GM12874 (cell line): ENCODE measurements at regions not wholly inside any gene's neighbourhood (a gene's known extent, or its start where the extent isn't known, plus 50 kb on each side); places are given as distances from the start of the nearest gene placed in this dataset.

Experiments
- CTCF ChIP-seq: IDR thresholded peaks from 2 replicates; pipeline ENCODE4 v1.5.1; 2011; ENCODE audit warnings: low read depth, mild to moderate bottlenecking, control low read depth, low read length, moderate library complexity; ENCODE audit not compliant: insufficient read depth

- no peak for TF ChIP-seq CTCF
These were observed 106.5 kb upstream of the ADPGK start for GRCh38 chr15:72890043-72890442.

- TF ChIP-seq CTCF: no peak
These were observed 106.0 kb upstream of the ADPGK start for GRCh38 chr15:72889545-72889944.

- TF ChIP-seq CTCF: no peak
These were observed 105.3 kb upstream of the ADPGK start for GRCh38 chr15:72888811-72889210.

GRCh38 chr15:72888211-72888610, 104.7 kb upstream of the ADPGK start:
- no peak for TF ChIP-seq CTCF

- TF ChIP-seq CTCF: no peak
These were observed 103.8 kb upstream of the ADPGK start for GRCh38 chr15:72887376-72887775.

GRCh38 chr15:72884311-72884710, 100.8 kb upstream of the ADPGK start:
- TF ChIP-seq CTCF: no peak

GRCh38 chr15:72873379-72874233, 90.0 kb upstream of the ADPGK start:
- TF ChIP-seq CTCF: no peak
